Esophagus muscularis mucosa (tissue), 4 donors: ENCODE measurements at regions not wholly inside any gene's neighbourhood (a gene's known extent, or its start where the extent isn't known, plus 50 kb on each side); places are given as distances from the start of the nearest gene placed in this dataset.
A peak's percentile ranks its signal among the peaks of the same experiment; 100 is the strongest.

Experiments used
- DNase-seq: peaks from one replicate; pipeline ENCODE4 v3.0.0-alpha.2; 2017; ENCODE audit errors: extremely low spot score
- H3K27ac ChIP-seq, 4 donors: fragments of 200-600 bp; sonication (generic); replicated peaks in 1 of 4; 1 replicate in 3 of 4; 2 replicates in 1 of 4; pipeline ENCODE4 v1.5.1; 2016 to 2019; ENCODE audit warnings: mild to moderate bottlenecking in 1 of 4
- H3K27me3 ChIP-seq, 4 donors: fragments of 200-600 bp; sonication (generic); one replicate each; pipeline versions ENCODE4 v1.5.1 to v1.6.0; 2016 to 2019
- H3K36me3 ChIP-seq, 4 donors: fragments of 200-600 bp; sonication (generic); one replicate each; pipeline ENCODE4 v1.5.1; 2016 to 2019
- H3K4me1 ChIP-seq, 4 donors: fragments of 200-600 bp; sonication (generic); one replicate each; pipeline ENCODE4 v1.5.1; 2016 to 2019
- H3K4me3 ChIP-seq, 4 donors: fragments of 200-600 bp; sonication (generic); 1 replicate in 2 of 4; 2 replicates in 2 of 4; pipeline ENCODE4 v1.5.1; 2016 to 2019; ENCODE audit warnings: mild to moderate bottlenecking in 4 of 4, moderate library complexity in 1 of 4
- H3K9me3 ChIP-seq, 4 donors: fragments of 200-600 bp; sonication (generic); 1 replicate in 3 of 4; 2 replicates in 1 of 4; pipeline ENCODE4 v1.5.1; 2016 to 2019
- EP300 ChIP-seq: sonication (generic); formaldehyde crosslinking; IDR thresholded peaks from one replicate; pipeline ENCODE4 v1.6.1; 2017; ENCODE audit warnings: antibody characterized with exemption
- POLR2A ChIP-seq: fragments of 450-650 bp; IDR thresholded peaks from one replicate; pipeline ENCODE4 v1.6.1; 2017; ENCODE audit warnings: antibody characterized with exemption, moderate library complexity, mild to moderate bottlenecking, low read depth
- POLR2AphosphoS5 ChIP-seq, 2 donors: sonication (generic); formaldehyde crosslinking; IDR thresholded peaks; one replicate each; pipeline ENCODE4 v1.6.1; 2017; ENCODE audit warnings: antibody characterized with exemption in 2 of 2
- WGBS: methylation state at CpG from one replicate; pipeline ENCODE4 v1.1.5; 2018; 5-methylcytosine and 5-hydroxymethylcytosine counted together
- intact Hi-C: fragments of 100-400 bp; cut with DNase I; formaldehyde crosslinking; loops from one replicate; pipeline ENCODE4 v1.15.1; 2023
- TF ChIP-seq, protein P1 (sequence below), 3 experiments: fragments of 200-600 bp in 2 of 3; fragments of 450-650 bp in 1 of 3; sonication (generic) in 2 of 3; IDR thresholded peaks; one replicate each; pipeline ENCODE4 v1.5.1; 2017 to 2019; ENCODE audit warnings: antibody characterized with exemption in 3 of 3, mild to moderate bottlenecking in 2 of 3, moderate library complexity in 1 of 3

DNA sequence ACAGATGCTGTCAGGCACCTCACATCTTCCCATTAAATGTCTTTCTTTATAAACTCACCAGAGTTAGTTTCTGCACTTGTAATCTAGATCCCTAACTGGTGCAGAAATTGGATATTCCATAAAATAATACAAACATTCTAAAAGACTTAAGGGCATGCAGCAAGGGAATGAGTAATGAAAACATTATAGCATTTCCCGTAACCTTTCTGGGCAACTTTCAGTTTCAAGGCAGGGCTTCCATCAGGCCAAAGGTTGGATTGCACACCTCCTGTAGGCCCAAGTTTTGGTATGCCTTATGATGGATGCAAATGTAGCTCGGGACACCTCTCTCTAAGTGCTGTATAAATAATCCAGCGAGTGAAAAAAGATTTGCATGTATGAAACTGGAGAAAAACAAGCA lies 129.9 kb upstream of the LYZL2 start:
- intact Hi-C loops, result no loop called here
- H3K36me3 ChIP-seq, result no peaks in the 10 kb centered on the region
- TF ChIP-seq POLR2A, result no peak
- TF ChIP-seq, protein P1, sequence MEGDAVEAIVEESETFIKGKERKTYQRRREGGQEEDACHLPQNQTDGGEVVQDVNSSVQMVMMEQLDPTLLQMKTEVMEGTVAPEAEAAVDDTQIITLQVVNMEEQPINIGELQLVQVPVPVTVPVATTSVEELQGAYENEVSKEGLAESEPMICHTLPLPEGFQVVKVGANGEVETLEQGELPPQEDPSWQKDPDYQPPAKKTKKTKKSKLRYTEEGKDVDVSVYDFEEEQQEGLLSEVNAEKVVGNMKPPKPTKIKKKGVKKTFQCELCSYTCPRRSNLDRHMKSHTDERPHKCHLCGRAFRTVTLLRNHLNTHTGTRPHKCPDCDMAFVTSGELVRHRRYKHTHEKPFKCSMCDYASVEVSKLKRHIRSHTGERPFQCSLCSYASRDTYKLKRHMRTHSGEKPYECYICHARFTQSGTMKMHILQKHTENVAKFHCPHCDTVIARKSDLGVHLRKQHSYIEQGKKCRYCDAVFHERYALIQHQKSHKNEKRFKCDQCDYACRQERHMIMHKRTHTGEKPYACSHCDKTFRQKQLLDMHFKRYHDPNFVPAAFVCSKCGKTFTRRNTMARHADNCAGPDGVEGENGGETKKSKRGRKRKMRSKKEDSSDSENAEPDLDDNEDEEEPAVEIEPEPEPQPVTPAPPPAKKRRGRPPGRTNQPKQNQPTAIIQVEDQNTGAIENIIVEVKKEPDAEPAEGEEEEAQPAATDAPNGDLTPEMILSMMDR (IDR thresholded peaks at IDR 0.05), result no peak
- no peak for TF ChIP-seq POLR2AphosphoS5 (IDR thresholded peaks at IDR 0.05)
- no peak for TF ChIP-seq EP300
- H3K4me1 ChIP-seq, result peaks cover 0 to 9% (median 3%) of the 10 kb centered on the region in 4 donors
- 69% methylated on average over 3 of the region's 3 CpGs for WGBS
- H3K9me3 ChIP-seq, result peaks cover 0 to 7% (median 0%) of the 10 kb centered on the region in 4 donors
- no peak for DNase-seq
- no peak overlapping the region for H3K27ac ChIP-seq
- H3K4me3 ChIP-seq, result no peak overlapping the region
- no peaks in the 10 kb centered on the region for H3K27me3 ChIP-seq

DNA sequence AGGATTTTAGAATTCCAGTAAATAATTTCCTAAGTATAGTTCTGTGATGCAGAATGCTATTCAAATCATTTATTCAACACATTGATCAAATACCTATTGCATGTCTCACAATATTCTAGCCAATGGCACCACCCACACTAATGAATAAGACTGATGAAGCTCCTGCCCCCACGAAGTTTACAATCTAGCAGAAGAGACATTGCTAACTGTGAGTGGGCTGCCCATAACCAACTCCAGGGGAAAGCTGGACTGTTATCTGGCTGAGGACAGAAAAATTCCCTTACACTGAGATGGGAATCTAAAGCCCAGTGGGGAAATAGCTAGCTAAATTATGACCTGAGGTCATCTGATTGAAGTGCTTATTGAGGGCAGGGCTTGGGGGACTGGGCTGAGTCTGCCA lies 128.8 kb upstream of the LYZL2 start:
- no peak for TF ChIP-seq POLR2AphosphoS5 (IDR thresholded peaks at IDR 0.05)
- TF ChIP-seq EP300, result no peak
- TF ChIP-seq, protein P1 (IDR thresholded peaks at IDR 0.05), result no peak
- TF ChIP-seq POLR2A, result no peak
- Histone ChIP-seq H3K4me3 (no peak overlapping the region), H3K36me3 (no peaks in the 10 kb centered on the region), H3K27ac (no peak overlapping the region), H3K9me3 (peaks cover 0 to 7% (median 0%) of the 10 kb centered on the region in 4 donors), H3K27me3 (no peaks in the 10 kb centered on the region), H3K4me1 (peaks cover 0 to 14% (median 5%) of the 10 kb centered on the region in 4 donors)
- WGBS, result 61% methylated on average over 1 of the region's 1 CpG
- DNase-seq, result no peak
- intact Hi-C loops, result no loop called here

GRCh38 chr10:30756896-30757295 lies 127.3 kb upstream of the LYZL2 start:
- intact Hi-C loops, result no loop called here

DNA sequence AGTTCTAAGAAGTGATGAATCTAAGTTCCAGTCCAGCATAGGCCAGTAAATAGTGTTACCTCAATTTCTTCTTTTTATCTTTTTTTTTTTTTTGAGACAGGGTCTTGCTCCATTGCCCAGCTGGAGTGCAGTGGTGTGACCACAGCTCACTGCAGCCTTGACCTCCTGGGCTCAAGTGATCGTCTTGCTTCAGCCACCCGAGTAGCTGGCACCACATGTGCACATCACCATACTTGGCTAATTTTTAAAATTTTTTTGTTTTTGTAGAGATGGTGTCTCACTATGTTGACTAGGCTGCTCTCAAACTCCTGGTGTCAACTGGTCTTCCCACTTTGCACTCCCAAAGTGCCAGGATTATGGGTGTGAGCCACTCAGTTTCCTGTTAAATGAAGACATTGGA lies 126.6 kb upstream of the LYZL2 start:
- H3K27me3 ChIP-seq, result no peaks in the 10 kb centered on the region
- no peaks in the 10 kb centered on the region for H3K36me3 ChIP-seq
- DNase-seq, result no peak
- peaks cover 0 to 3% (median 0%) of the 10 kb centered on the region in 4 donors for H3K9me3 ChIP-seq
- H3K4me3 ChIP-seq, result no peak overlapping the region
- intact Hi-C loops, result no loop called here
- H3K27ac ChIP-seq, result peak overlapping the region in 2 of 4 donors; percentile 62 to 66
- peaks cover 0 to 22% (median 6%) of the 10 kb centered on the region in 4 donors for H3K4me1 ChIP-seq
- WGBS, result 84% methylated on average over 2 of the region's 2 CpGs
- no peak for TF ChIP-seq EP300
- TF ChIP-seq, protein P1 (IDR thresholded peaks at IDR 0.05), result no peak
- no peak for TF ChIP-seq POLR2AphosphoS5 (IDR thresholded peaks at IDR 0.05)
- TF ChIP-seq POLR2A, result no peak

More at GRCh38 chr10:30756896-30757295, 127.3 kb upstream of the LYZL2 start:
- DNase-seq, result no peak
- H3K4me3 ChIP-seq, result no peak overlapping the region
- H3K9me3 ChIP-seq, result peaks cover 0 to 7% (median 0%) of the 10 kb centered on the region in 4 donors
- H3K4me1 ChIP-seq, result peaks cover 0 to 19% (median 5%) of the 10 kb centered on the region in 4 donors
- no peaks in the 10 kb centered on the region for H3K27me3 ChIP-seq
- no peak overlapping the region for H3K27ac ChIP-seq
- H3K36me3 ChIP-seq, result no peaks in the 10 kb centered on the region
- WGBS, result 96% methylated on average over 3 of the region's 3 CpGs
- TF ChIP-seq POLR2AphosphoS5 (IDR thresholded peaks at IDR 0.05) (no peak), EP300 (no peak), POLR2A (no peak)

- intact Hi-C loops, result no loop called here
- TF ChIP-seq EP300, result no peak
- TF ChIP-seq POLR2AphosphoS5 (IDR thresholded peaks at IDR 0.05), result peak in 1 of 2 donors; percentile 28
- no peak for DNase-seq
- H3K9me3 ChIP-seq, result no peaks in the 10 kb centered on the region
- no peak overlapping the region for H3K4me3 ChIP-seq
- peaks cover 0 to 22% (median 9%) of the 10 kb centered on the region in 4 donors for H3K4me1 ChIP-seq
- 68% methylated on average over 6 of the region's 6 CpGs for WGBS
- no peaks in the 10 kb centered on the region for H3K27me3 ChIP-seq
- H3K27ac ChIP-seq, result peak overlapping the region; percentile 19 to 66 (median 59)
- no peaks in the 10 kb centered on the region for H3K36me3 ChIP-seq
Observed at GRCh38 chr10:30755441-30755953, 125.9 kb upstream of the LYZL2 start.
